ENCODE measurements at regions not wholly inside any gene's neighbourhood (a gene's known extent, or its start where the extent isn't known, plus 50 kb on each side); places are given as distances from the start of the nearest gene placed in this dataset.

- H3K27me3 ChIP-seq: no peaks in the 10 kb centered on the region
- no peak overlapping the region for H3K27ac ChIP-seq
- no peak overlapping the region for H3K4me3 ChIP-seq
- H3K36me3 ChIP-seq: no peaks in the 10 kb centered on the region
- DNase-seq (ENCODE audit: extremely low spot score in 2 of 2): no peak
- no peak for TF ChIP-seq POLR2A (IDR thresholded peaks at IDR 0.05)
- no peak for TF ChIP-seq CTCF (IDR thresholded peaks at IDR 0.05)
- no peak for TF ChIP-seq POLR2AphosphoS5 (IDR thresholded peaks at IDR 0.05; ENCODE audit: insufficient read depth in 1 of 2, low read depth in 1 of 2)
- no peaks in the 10 kb centered on the region for H3K4me1 ChIP-seq
- no peaks in the 10 kb centered on the region for H3K9me3 ChIP-seq
- intact Hi-C loops (cut with DNase I): no loop called here
Measured at GRCh38 chr2:126059379-126059778, 596.6 kb upstream of the GYPC start.

GRCh38 chr2:126085011-126085795 is 570.8 kb upstream of the GYPC start:
- Histone ChIP-seq H3K4me1 (no peaks in the 10 kb centered on the region), H3K36me3 (no peaks in the 10 kb centered on the region), H3K9me3 (no peaks in the 10 kb centered on the region), H3K4me3 (no peak overlapping the region), H3K27me3 (no peaks in the 10 kb centered on the region), H3K27ac (no peak overlapping the region)
- TF ChIP-seq CTCF (IDR thresholded peaks at IDR 0.05) (no peak), POLR2A (IDR thresholded peaks at IDR 0.05) (no peak), POLR2AphosphoS5 (IDR thresholded peaks at IDR 0.05; ENCODE audit: insufficient read depth in 1 of 2, low read depth in 1 of 2) (no peak)
- intact Hi-C loops (cut with DNase I): no loop called here
- DNase-seq (ENCODE audit: extremely low spot score in 2 of 2): no peak

GRCh38 chr2:126100962-126101361 is 555.0 kb upstream of the GYPC start:
- H3K4me3 ChIP-seq: no peak overlapping the region
- H3K9me3 ChIP-seq: no peaks in the 10 kb centered on the region
- intact Hi-C loops (cut with DNase I): no loop called here
- DNase-seq (ENCODE audit: extremely low spot score in 2 of 2): no peak
- no peaks in the 10 kb centered on the region for H3K27me3 ChIP-seq
- no peak for TF ChIP-seq POLR2AphosphoS5 (IDR thresholded peaks at IDR 0.05; ENCODE audit: insufficient read depth in 1 of 2, low read depth in 1 of 2)
- TF ChIP-seq CTCF (IDR thresholded peaks at IDR 0.05): no peak
- TF ChIP-seq POLR2A (IDR thresholded peaks at IDR 0.05): no peak
- no peak overlapping the region for H3K27ac ChIP-seq
- H3K4me1 ChIP-seq: no peaks in the 10 kb centered on the region
- H3K36me3 ChIP-seq: no peaks in the 10 kb centered on the region

- TF ChIP-seq CTCF (IDR thresholded peaks at IDR 0.05) (no peak), POLR2AphosphoS5 (IDR thresholded peaks at IDR 0.05; ENCODE audit: insufficient read depth in 1 of 2, low read depth in 1 of 2) (no peak), POLR2A (IDR thresholded peaks at IDR 0.05) (no peak)
- no peak overlapping the region for H3K27ac ChIP-seq
- no peaks in the 10 kb centered on the region for H3K9me3 ChIP-seq
- H3K4me3 ChIP-seq: no peak overlapping the region
- H3K27me3 ChIP-seq: no peaks in the 10 kb centered on the region
- intact Hi-C loops (cut with DNase I): no loop called here
- no peak for DNase-seq (ENCODE audit: extremely low spot score in 2 of 2)
- no peaks in the 10 kb centered on the region for H3K36me3 ChIP-seq
- no peaks in the 10 kb centered on the region for H3K4me1 ChIP-seq
Measured at GRCh38 chr2:126106006-126106405, 550.0 kb upstream of the GYPC start.

- DNase-seq (ENCODE audit: extremely low spot score in 2 of 2): no peak
- no peaks in the 10 kb centered on the region for H3K9me3 ChIP-seq
- H3K27ac ChIP-seq: no peak overlapping the region
- H3K4me3 ChIP-seq: no peak overlapping the region
- no peaks in the 10 kb centered on the region for H3K4me1 ChIP-seq
- H3K36me3 ChIP-seq: no peaks in the 10 kb centered on the region
- intact Hi-C loops (cut with DNase I): no loop called here
- no peaks in the 10 kb centered on the region for H3K27me3 ChIP-seq
- TF ChIP-seq POLR2A (IDR thresholded peaks at IDR 0.05) (no peak), CTCF (IDR thresholded peaks at IDR 0.05) (no peak), POLR2AphosphoS5 (IDR thresholded peaks at IDR 0.05; ENCODE audit: insufficient read depth in 1 of 2, low read depth in 1 of 2) (no peak)
Measured at GRCh38 chr2:126107883-126108282, 548.1 kb upstream of the GYPC start.
